ENCODE measurements at regions not wholly inside any gene's neighbourhood (a gene's known extent, or its start where the extent isn't known, plus 50 kb on each side); places are given as distances from the start of the nearest gene placed in this dataset.
A peak's percentile ranks its signal among the peaks of the same experiment; 100 is the strongest.

GRCh38 chr5:121182788-121183490, 668.7 kb upstream of the FTMT start:
- WGBS, 2 donors: 78 to 79% methylated on average over 6 of the region's 6 CpGs
- DNase-seq: no peak
- no peaks in the 10 kb centered on the region for H3K27me3 ChIP-seq
- intact Hi-C loops (cut with DNase I; ENCODE audit: low total_unique reads): no loop called here
- H3K4me1 ChIP-seq: no peaks in the 10 kb centered on the region
- H3K9me3 ChIP-seq: no peaks in the 10 kb centered on the region
- H3K36me3 ChIP-seq (ENCODE audit: low read depth, missing control alignments): no peaks in the 10 kb centered on the region
- no peak overlapping the region for H3K4me3 ChIP-seq
- TF ChIP-seq CTCF (IDR thresholded peaks at IDR 0.05) (no peak), POLR2A (IDR thresholded peaks at IDR 0.05) (no peak)
- no peak overlapping the region for H3K27ac ChIP-seq

DNA sequence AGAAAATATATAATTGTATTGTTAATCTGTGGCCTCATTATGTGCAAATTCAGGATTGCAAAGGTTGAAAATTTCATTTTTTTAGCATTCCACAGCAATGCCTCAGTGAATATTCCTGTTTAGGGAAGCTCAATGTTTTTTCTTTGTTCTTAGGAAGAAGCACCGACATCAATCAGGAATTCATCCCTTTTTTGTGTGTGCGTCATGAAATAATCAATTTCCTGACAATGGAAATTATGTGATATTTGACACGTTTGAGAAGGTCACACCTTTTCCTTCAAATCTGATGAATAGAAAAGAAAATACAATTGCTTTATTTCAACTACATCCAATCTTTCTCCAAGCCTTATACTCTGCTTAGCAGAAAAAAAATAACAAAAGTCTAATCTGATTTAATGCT, 662.8 kb upstream of the FTMT start:
- intact Hi-C loops (cut with DNase I; ENCODE audit: low total_unique reads): no loop called here
- no peaks in the 10 kb centered on the region for H3K9me3 ChIP-seq
- H3K27ac ChIP-seq: no peak overlapping the region
- no peak for TF ChIP-seq POLR2A (IDR thresholded peaks at IDR 0.05)
- no peak for TF ChIP-seq CTCF (IDR thresholded peaks at IDR 0.05)
- no peak for DNase-seq
- WGBS, 2 donors: 68 to 78% methylated on average over 3 of the region's 3 CpGs
- H3K27me3 ChIP-seq: no peaks in the 10 kb centered on the region
- no peaks in the 10 kb centered on the region for H3K36me3 ChIP-seq (ENCODE audit: low read depth, missing control alignments)
- no peak overlapping the region for H3K4me3 ChIP-seq
- H3K4me1 ChIP-seq: no peaks in the 10 kb centered on the region

DNA sequence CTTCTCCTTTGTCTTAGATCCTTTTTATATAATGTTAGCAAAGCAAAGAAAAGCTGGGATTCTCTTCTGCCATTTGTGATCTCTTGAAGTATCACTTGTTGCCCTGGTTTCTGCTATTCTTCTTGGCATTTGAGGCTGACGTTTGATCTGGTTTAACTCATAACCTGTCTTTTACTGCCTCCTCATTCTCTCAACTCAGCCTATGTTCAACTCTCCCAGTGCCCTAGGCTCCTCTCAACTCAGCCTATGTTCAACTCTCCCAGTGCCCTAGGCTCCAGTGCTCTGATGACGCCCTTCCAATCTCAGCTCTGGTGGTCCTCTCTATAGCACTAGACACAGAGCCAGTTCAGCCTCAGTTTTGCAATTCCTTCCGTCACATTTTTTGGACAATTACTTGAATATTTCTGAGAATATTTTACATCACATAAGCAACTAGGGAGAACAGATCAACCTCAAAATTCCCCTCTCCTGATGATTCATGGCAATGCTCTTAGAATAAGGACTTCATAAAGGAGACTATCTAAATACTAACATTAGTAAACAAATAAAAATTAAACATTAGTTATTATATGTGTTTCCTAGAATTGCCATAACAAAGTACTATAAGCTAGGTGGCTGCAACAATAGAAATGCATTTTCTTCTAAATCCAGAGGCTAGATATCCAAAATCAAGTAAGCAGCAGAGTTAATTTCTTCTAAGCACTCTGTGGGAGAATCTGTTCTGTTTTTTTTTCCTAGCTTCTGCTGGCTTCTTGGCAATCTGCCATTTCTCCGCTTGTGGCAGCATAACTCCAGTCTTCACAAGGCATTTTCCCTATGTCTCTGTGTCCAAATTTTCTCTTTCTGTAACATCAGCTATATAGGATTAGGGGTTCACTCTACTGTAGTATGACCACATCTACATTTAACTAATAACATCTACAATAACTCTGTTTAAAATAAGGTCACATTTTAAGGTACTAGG, 662.1 kb upstream of the FTMT start:
- Histone ChIP-seq H3K27ac (no peak overlapping the region), H3K9me3 (no peaks in the 10 kb centered on the region), H3K4me1 (no peaks in the 10 kb centered on the region), H3K4me3 (no peak overlapping the region), H3K36me3 (ENCODE audit: low read depth, missing control alignments) (no peaks in the 10 kb centered on the region), H3K27me3 (no peaks in the 10 kb centered on the region)
- TF ChIP-seq POLR2A (IDR thresholded peaks at IDR 0.05): no peak
- no peak for TF ChIP-seq CTCF (IDR thresholded peaks at IDR 0.05)
- 55 to 66% methylated on average over 4 of the region's 4 CpGs for WGBS, 2 donors
- intact Hi-C loops (cut with DNase I; ENCODE audit: low total_unique reads): no loop called here
- peak; percentile 43 for DNase-seq

DNA sequence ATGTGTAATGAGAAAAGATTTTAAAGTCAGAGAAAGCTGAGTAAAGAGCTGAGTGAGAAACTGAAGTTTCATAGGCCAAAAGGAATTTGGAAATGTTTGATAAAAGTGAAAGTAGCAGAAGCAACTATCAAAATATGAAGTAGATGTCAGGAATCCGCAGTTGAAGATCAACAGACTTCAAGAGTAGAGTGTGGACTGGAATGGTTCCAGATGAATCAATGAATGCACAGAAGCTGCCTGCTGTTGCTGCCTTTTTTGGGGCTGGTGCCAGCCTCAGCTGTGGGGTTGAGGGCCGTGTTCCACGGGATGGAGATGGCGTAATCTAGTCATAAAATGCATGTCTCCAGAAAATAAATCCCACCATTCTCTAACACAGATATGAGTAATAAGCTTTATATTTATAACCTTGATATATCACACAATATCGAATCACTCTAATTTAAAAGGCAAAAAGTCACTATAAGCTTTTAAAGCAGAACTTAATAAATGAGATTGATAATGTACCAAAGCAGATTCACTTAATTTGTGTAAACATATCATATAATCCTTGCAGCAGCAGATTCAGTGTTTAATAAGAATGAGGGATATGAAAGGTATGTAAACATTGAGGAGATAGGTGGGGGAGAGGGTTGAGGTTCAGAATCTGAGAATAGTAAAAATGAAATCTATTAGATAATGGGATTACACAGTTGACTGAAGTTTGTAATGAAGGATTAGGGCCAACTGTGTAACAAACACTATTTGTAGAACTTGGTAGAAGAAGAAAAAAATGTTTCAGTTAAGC, 652.3 kb upstream of the FTMT start:
- no peak for DNase-seq
- no peak overlapping the region for H3K4me3 ChIP-seq
- 30 to 48% methylated on average over 5 of the region's 5 CpGs for WGBS, 2 donors

More for the DNA sequence above, 652.3 kb upstream of the FTMT start:
- TF ChIP-seq POLR2A (IDR thresholded peaks at IDR 0.05) (no peak), CTCF (IDR thresholded peaks at IDR 0.05) (no peak)
- H3K4me1 ChIP-seq: no peaks in the 10 kb centered on the region
- H3K27ac ChIP-seq: no peak overlapping the region
- no peaks in the 10 kb centered on the region for H3K9me3 ChIP-seq
- intact Hi-C loops (cut with DNase I; ENCODE audit: low total_unique reads): no loop called here
- H3K27me3 ChIP-seq: no peaks in the 10 kb centered on the region
- no peaks in the 10 kb centered on the region for H3K36me3 ChIP-seq (ENCODE audit: low read depth, missing control alignments)

Measured in testis (tissue), 2 donors.